PC-9 (cell line): ENCODE measurements at regions not wholly inside any gene's neighbourhood (a gene's known extent, or its start where the extent isn't known, plus 50 kb on each side); places are given as distances from the start of the nearest gene placed in this dataset.
"Not testable (repeated sequence)": the region's sequence is repeated elsewhere in the genome, so short reads cannot be mapped to it uniquely, and the experiment has no call there.

Source experiments
- BruUV-seq: library from RNA; stranded (reverse); fragments of 400-500 nt; replicated peaks from 2 replicates; lab custom pipeline; 2021; lab: Mats Ljungman, UMichigan
- CTCF ChIA-PET: fragments of 300-600 bp; sonication (Branson Sonifier 250); formaldehyde crosslinking; loops from one replicate; lab custom pipeline; 2022; ENCODE audit warnings: antibody characterized with exemption; lab: Charles Lee
- POLR2A ChIA-PET: fragments of 300-600 bp; sonication (Branson Sonifier 250); formaldehyde crosslinking; loops from one replicate; lab custom pipeline; 2022; ENCODE audit warnings: antibody characterized with exemption; ENCODE audit not compliant: unreplicated experiment; lab: Charles Lee
- DNase-seq, 2 experiments: peaks; one replicate each; pipeline versions ENCODE4 v3.0.0 to v3.0.0-alpha.2; 2015 to 2022; ENCODE audit warnings: mixed read lengths in 1 of 2
- H2AFZ ChIP-seq: fragments of 200-600 bp; sonication (generic); 2 replicates; pipeline ENCODE4 v1.8.1; 2017; ENCODE audit warnings: antibody characterized with exemption
- H3F3A ChIP-seq: fragments of 200-600 bp; sonication (generic); 2 replicates; pipeline ENCODE4 v1.8.1; 2017; ENCODE audit warnings: antibody characterized with exemption, mild to moderate bottlenecking, low read depth; ENCODE audit not compliant: insufficient read depth
- H3K27ac ChIP-seq: fragments of 200-600 bp; sonication (generic); 2 replicates; pipeline ENCODE4 v1.6.1; 2016; ENCODE audit warnings: mixed run types
- H3K27me3 ChIP-seq: fragments of 200-600 bp; sonication (generic); 2 replicates; pipeline ENCODE4 v1.6.1; 2016; ENCODE audit warnings: low read depth, mixed run types; ENCODE audit not compliant: insufficient read depth
- H3K36me3 ChIP-seq: fragments of 200-600 bp; sonication (generic); 2 replicates; pipeline ENCODE4 v1.6.1; 2016; ENCODE audit warnings: low read depth, mixed run types
- H3K4me1 ChIP-seq: fragments of 200-600 bp; sonication (generic); replicated peaks from 2 replicates; pipeline ENCODE4 v1.6.1; 2016; ENCODE audit warnings: mixed run types; ENCODE audit not compliant: insufficient read depth
- H3K4me2 ChIP-seq: fragments of 200-600 bp; sonication (generic); 2 replicates; pipeline ENCODE4 v1.6.1; 2017; ENCODE audit warnings: mixed run types
- H3K4me3 ChIP-seq: fragments of 200-600 bp; sonication (generic); 2 replicates; pipeline ENCODE4 v1.6.1; 2016; ENCODE audit warnings: mixed run types
- H3K79me2 ChIP-seq: fragments of 200-600 bp; sonication (generic); 2 replicates; pipeline ENCODE4 v1.6.1; 2017; ENCODE audit warnings: low read depth, mixed run types
- H3K9me2 ChIP-seq: fragments of 200-600 bp; sonication (generic); 2 replicates; pipeline ENCODE4 v1.8.1; 2017; ENCODE audit warnings: mild to moderate bottlenecking; ENCODE audit not compliant: insufficient read depth
- H3K9me3 ChIP-seq: fragments of 200-600 bp; sonication (generic); 2 replicates; pipeline ENCODE4 v1.8.1; 2016; ENCODE audit warnings: low read depth; ENCODE audit not compliant: insufficient read depth
- H4K20me1 ChIP-seq: fragments of 200-600 bp; sonication (generic); 2 replicates; pipeline ENCODE4 v1.8.1; 2017; ENCODE audit not compliant: insufficient read depth
- CTCF ChIP-seq: fragments of 200-600 bp; sonication (generic); conservative IDR thresholded peaks from 2 replicates; pipeline ENCODE4 v1.6.1; 2017; ENCODE audit warnings: mixed run types, antibody characterized with exemption, mild to moderate bottlenecking, moderate library complexity
- EZH2 ChIP-seq: fragments of 200-600 bp; sonication (generic); IDR thresholded peaks from 2 replicates; pipeline ENCODE4 v1.8.0; 2017; ENCODE audit warnings: antibody characterized with exemption, low read depth
- intact Hi-C: fragments of 100-400 bp; cut with micrococcal nuclease; formaldehyde crosslinking; loops from one replicate; pipeline ENCODE4 v1.10.0; 2022; ENCODE audit not compliant: unreplicated experiment

- BruUV-seq = no TSS peak
- Histone ChIP-seq H3K36me3 (no peaks in the 10 kb centered on the region), H3K4me2 (no peak overlapping the region), H3K4me3 (no peak overlapping the region), H3K27ac (no peak overlapping the region), H3K4me1 (no peaks in the 10 kb centered on the region), H2AFZ (no peak overlapping the region), H3K9me2 (no peaks in the 10 kb centered on the region), H3K79me2 (no peaks in the 10 kb centered on the region), H4K20me1 (no peaks in the 10 kb centered on the region), H3K9me3 (no peaks in the 10 kb centered on the region), H3F3A (no peaks in the 10 kb centered on the region), H3K27me3 (no peaks in the 10 kb centered on the region)
- intact Hi-C loops = no loop called here
- POLR2A ChIA-PET = no interaction called here
- CTCF ChIA-PET = no interaction called here
- DNase-seq = no peak
- no peak for TF ChIP-seq CTCF
- TF ChIP-seq EZH2 = no peak
Measured at GRCh38 chr16:73107371-73107770, 59.4 kb upstream of the ZFHX3 start.

- H3K4me1 ChIP-seq = no peaks in the 10 kb centered on the region
- no peak overlapping the region for H3K27ac ChIP-seq
- no peaks in the 10 kb centered on the region for H3K9me3 ChIP-seq
- H3K36me3 ChIP-seq = no peaks in the 10 kb centered on the region
- H3F3A ChIP-seq = no peaks in the 10 kb centered on the region
- POLR2A ChIA-PET = no interaction called here
- H3K9me2 ChIP-seq = no peaks in the 10 kb centered on the region
- no peak overlapping the region for H2AFZ ChIP-seq
- H4K20me1 ChIP-seq = no peaks in the 10 kb centered on the region
- no peak for TF ChIP-seq EZH2
- no peak for TF ChIP-seq CTCF
- intact Hi-C loops = no loop called here
- no peaks in the 10 kb centered on the region for H3K79me2 ChIP-seq
- no peak overlapping the region for H3K4me3 ChIP-seq
- no peak for DNase-seq
- no peak overlapping the region for H3K4me2 ChIP-seq
- CTCF ChIA-PET = no interaction called here
- no TSS peak for BruUV-seq
- H3K27me3 ChIP-seq = no peaks in the 10 kb centered on the region
Measured at GRCh38 chr16:73106329-73107034, 58.6 kb upstream of the ZFHX3 start.

DNA sequence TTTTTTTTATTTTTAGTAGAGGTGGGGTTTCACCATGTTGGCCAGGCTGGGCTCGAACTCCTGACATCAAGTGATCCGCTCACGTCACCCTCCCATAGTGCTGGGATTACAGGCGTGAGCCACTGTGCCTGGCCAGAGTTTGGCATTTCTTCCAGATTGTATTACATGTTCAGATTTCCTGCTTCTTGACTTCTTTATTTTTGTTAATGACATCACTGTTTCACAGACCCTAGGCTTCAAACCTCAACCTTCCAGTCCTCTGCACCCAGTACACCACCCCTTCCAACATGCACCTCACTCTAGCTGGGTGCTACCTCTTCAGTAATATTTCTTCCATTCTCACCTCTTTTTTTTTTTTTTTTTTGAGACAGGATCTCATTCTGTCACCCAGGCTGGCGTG, 53.6 kb upstream of the ZFHX3 start:
- Histone ChIP-seq H3K27me3 (no peaks in the 10 kb centered on the region), H3K4me3 (no peak overlapping the region), H3K79me2 (no peaks in the 10 kb centered on the region), H3K27ac (no peak overlapping the region), H3K36me3 (no peaks in the 10 kb centered on the region), H3K4me2 (no peak overlapping the region), H2AFZ (no peak overlapping the region), H3F3A (no peaks in the 10 kb centered on the region), H3K9me3 (no peaks in the 10 kb centered on the region), H4K20me1 (no peaks in the 10 kb centered on the region), H3K9me2 (no peaks in the 10 kb centered on the region), H3K4me1 (no peaks in the 10 kb centered on the region)
- no peak for DNase-seq
- intact Hi-C loops = no loop called here
- TF ChIP-seq EZH2 = no peak
- no peak for TF ChIP-seq CTCF
- ChIA-PET CTCF (no interaction called here), POLR2A (no interaction called here)
- no TSS peak for BruUV-seq

DNA sequence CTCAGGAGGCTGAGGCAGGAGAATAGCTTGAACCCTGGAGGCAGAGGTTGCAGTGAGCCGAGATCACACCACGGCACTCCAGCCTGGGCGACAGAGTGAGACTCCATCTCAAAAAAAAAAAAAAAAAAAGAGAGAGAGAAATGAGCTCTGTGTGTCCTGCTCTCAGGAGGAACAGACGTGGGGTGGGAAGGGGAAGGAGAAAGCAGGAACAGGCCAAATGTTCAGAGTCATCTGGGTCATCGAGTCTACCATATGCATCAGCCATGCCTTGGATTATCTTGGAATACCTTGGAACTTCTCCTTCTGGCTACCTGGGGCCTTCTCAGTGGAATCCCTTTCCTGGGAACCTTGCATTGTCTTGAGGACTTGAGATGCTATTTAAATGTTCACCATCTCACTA, 51.7 kb upstream of the ZFHX3 start:
- intact Hi-C loops, POLR2A ChIA-PET, H3K36me3 ChIP-seq, H3K9me3 ChIP-seq, DNase-seq, H3F3A ChIP-seq, H3K4me3 ChIP-seq, BruUV-seq, H3K4me1 ChIP-seq, H3K4me2 ChIP-seq, H2AFZ ChIP-seq, H4K20me1 ChIP-seq, H3K79me2 ChIP-seq, CTCF ChIA-PET, H3K27ac ChIP-seq, H3K9me2 ChIP-seq, H3K27me3 ChIP-seq: not testable (repeated sequence)
